NCI-H2196 treated with DMSO at 0.1 percent for 48 hours (cell line): ENCODE measurements at regions not wholly inside any gene's neighbourhood (a gene's known extent, or its start where the extent isn't known, plus 50 kb on each side); places are given as distances from the start of the nearest gene placed in this dataset.

Source experiments
- DNase-seq: peaks from one replicate; lab custom pipeline; 2025; ENCODE audit not compliant: unreplicated experiment; lab: John Stamatoyannopoulos, UW

DNA sequence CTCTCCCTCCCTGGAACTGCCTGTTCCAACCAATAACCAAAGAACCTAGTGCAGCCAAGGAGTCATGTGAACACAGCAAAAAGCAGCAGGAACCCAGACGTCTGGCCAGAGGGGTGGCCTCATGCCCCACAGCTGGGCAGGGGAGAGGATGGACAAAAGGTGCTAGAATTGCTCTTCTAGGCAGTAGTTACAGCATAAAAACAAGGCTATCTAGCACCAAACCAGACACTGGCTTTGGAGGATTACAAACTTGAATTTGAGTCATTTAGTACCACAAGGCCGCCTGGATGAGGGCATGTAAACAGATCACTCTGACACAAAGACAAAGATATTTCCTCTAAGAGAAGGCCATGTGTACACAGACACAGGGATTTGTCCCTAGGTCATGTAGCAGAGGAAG, 423.3 kb upstream of the MAF start:
- no peak for DNase-seq

- no peak for DNase-seq
Observed at GRCh38 chr16:80019395-80019794, 418.9 kb upstream of the MAF start.

- DNase-seq: no peak
Observed at GRCh38 chr16:80018466-80018865, 417.9 kb upstream of the MAF start.

DNA sequence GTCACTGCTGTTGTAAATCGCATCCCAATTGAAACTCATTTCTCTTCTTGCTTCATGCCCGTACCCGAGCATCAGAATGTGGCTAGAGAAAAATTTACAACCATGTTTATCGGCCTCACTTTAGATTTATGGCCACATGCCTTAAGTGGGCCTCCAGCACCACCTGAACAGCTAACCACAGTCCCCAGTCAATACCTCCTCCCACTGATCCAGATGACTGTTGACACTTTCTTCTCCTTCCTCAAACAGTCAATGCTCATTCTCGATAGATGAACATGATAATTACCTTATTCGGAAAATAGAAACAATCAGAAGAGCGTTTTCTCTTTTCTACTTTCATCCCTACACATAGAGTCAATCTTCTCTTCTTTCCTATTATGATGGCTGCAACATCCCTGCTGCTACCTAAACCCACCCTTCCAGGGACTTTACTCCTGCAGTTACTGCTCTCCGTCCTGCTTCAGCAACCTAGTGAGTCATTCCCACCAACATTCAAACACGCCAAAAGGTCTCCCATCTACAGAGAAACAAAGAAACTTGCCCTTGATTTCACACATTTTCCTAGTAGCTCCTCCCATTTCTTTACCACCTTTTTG, 416.3 kb upstream of the MAF start:
- DNase-seq: no peak

DNA sequence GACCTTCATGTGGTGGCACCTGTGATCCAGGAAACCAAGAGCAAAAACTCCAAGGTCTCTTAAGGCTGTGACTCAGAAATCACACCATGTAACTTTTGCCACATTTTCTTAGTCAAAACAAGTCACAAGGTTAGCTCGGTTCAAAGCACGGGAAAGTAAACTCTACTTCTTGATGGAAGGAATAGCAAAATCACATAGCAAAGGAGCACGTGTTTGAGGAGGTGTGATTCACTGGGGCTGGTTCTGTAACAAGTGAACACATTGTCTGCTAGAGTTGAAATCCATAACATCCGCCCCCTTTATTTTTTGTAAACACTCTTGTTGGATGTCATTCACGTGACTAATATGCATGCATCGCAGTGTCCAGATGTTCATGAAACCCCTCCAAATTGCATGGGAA, 415.0 kb upstream of the MAF start:
- DNase-seq: no peak

GRCh38 chr16:80014241-80014939, 413.9 kb upstream of the MAF start:
- DNase-seq: no peak

DNA sequence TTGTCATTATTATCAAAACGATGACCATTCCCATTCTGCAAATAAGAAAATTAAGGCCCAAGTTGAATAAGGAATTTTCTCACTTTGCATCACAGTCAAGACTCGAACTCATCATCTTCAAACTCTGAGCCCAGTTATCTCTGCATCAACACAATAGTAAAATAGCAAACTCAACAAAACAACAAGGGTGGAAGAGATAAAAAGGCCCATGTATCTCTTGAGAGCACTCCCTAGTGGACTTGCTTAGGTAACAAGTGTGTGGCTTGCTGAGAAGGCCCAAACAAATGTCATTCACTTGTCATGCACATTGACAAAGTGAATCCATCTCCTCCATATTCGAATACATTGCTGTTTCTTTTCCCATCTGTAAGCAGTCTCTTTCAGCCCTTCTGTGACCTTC, 412.0 kb upstream of the MAF start:
- no peak for DNase-seq

- DNase-seq: no peak
Observed at GRCh38 chr16:80009971-80010659, 409.6 kb upstream of the MAF start.

DNA sequence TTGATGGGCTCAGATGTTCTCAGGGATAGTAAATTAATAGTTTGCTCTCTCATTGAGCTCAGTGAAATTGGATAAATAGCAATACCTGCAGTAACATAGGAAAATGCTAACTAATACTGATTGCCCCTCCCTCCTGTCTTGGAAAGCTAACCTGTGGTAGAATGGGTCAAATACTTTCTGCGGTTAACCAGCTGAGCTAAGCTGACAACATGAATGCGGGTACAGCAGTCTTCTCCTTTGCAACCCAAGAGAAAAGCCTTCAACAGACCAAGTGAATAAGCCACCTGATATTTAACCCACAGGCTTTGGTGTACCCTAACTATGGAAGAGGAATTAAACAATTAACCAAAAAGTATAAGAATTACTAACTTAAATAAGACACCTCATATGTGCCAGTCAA, 408.3 kb upstream of the MAF start:
- no peak for DNase-seq

GRCh38 chr16:80007231-80007630, 406.7 kb upstream of the MAF start:
- no peak for DNase-seq

GRCh38 chr16:80006241-80007215, 406.0 kb upstream of the MAF start:
- DNase-seq: no peak

- no peak for DNase-seq
Observed at GRCh38 chr16:80004113-80004512, 403.6 kb upstream of the MAF start.

DNA sequence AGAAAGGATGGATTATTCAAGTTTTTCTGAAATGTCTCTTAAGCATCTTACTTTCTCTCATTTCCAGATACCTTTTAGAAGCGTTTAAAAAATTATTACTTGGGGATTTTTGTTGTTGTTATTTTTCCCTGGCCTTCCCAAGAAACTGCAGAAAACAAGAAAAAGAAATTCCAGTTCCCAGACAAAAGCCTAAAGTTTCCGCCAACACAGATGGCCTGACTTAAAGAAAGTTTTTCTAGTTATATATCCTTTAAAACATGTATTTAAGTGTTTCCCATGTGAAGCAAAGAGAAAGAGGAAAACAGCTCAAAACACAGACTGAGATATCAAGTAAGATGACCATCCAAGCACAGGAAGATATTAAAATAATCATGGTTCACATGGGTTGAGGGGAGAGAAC, 401.7 kb upstream of the MAF start:
- no peak for DNase-seq

DNA sequence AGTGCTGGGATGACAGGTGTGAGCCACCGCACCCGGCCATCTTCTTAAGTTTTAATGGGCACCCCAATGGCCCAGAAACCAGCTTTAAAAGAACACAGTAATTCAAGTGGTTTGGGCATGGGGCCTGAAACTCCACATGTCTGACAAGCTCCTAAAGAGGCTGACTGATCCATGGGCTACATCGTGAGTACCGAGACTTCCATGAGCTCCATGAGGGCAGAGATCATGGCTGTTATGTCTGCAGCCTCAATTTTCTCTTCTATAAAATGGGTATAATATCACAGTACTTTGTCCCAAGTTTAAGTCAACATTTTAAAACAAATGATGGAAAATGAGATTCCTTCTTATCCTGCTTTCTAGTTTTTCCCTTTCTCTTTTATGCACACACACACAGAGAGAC, 397.6 kb upstream of the MAF start:
- DNase-seq: no peak

GRCh38 chr16:79997257-79997656, 396.7 kb upstream of the MAF start:
- DNase-seq: no peak

- DNase-seq: no peak
Observed at GRCh38 chr16:79996321-79996720, 395.8 kb upstream of the MAF start.

DNA sequence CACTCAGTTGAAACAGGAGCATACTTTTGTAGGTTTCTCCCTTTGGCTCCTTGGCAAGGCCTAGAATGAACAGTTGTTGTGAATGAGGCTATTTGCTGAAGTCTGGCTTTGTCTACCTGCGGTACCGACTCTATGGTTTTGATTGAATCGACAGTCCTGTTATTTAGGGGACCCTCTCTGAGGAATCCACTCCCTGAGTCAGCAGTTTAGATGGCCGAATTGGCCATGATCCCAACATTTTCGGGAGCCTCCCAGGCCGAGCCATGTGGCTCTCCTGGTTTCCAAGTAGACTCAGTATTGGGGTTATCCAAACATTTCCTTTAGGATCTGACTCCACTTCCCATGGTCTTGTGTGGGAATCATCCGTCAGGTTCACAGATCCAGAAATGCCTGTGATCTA, 394.8 kb upstream of the MAF start:
- DNase-seq: no peak

- no peak for DNase-seq
Observed at GRCh38 chr16:79994418-79994817, 393.9 kb upstream of the MAF start.

GRCh38 chr16:79993629-79994209, 393.2 kb upstream of the MAF start:
- DNase-seq: no peak

DNA sequence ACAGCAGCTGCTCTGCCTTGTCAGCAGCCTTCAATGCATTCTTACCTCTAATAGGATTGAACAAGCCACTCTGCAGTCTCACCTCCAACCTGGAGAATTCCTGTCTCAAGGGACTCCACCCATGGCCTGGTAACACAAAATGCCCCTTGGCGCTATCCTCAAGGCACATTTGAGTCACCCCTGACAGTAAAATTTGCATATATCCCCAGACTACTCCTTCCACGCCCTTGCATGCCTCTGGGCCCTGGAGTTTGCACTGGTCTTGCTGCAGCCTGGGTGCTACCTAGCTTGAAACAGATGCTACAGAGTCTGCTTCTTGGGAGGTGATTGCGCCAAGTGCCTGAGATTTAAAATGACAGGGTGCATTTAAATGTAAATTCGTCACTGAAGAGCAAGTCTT, 391.4 kb upstream of the MAF start:
- no peak for DNase-seq

DNA sequence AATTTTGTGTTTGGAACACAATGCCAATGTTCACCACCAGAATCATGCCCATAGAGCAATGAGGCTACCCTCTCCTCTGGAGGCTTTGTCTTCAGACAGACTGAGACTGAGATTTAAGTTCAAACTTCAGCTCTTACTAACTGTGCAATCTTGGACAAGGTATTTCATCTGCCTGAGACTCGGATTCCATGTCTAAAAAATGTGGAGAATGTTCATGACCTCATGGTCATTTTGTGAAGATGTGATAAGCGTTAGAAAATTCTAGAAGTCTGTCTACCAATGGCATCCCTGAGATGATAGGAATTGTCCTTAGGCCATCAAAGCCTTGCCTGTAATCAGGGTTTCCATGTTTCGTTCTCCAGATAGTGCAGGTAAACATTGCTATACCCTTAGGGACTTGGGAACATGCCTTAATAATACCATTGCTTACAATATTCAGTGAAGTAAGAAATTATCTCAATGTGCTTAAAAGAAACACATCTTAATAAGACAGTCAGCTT, 388.2 kb upstream of the MAF start:
- no peak for DNase-seq
